ENCODE measurements at regions not wholly inside any gene's neighbourhood (a gene's known extent, or its start where the extent isn't known, plus 50 kb on each side); places are given as distances from the start of the nearest gene placed in this dataset.
"Not testable (repeated sequence)": the region's sequence is repeated elsewhere in the genome, so short reads cannot be mapped to it uniquely, and the experiment has no call there.

DNA sequence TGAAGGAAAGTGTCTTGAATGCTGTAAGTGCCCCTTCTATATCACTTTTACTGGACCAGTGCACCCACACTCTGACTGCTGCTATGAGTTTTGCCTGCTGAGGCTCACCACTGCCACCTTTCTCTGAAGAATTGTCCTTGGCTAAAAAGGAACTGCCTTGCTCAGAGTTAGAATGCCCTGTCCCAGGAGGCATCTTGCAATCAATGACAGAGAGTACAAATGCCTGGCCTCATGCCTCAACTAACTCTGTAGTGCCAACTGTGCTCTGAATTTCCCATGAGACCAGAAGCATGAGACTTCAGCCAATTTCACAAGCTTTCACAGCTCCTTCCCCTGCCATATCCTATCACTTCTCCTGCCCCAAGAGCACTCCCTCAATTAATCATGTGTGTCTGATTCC, 569.7 kb downstream of the ZNF608 start:
- DNase-seq (ENCODE audit: low spot score) = no peak
- TF ChIP-seq, protein P1, sequence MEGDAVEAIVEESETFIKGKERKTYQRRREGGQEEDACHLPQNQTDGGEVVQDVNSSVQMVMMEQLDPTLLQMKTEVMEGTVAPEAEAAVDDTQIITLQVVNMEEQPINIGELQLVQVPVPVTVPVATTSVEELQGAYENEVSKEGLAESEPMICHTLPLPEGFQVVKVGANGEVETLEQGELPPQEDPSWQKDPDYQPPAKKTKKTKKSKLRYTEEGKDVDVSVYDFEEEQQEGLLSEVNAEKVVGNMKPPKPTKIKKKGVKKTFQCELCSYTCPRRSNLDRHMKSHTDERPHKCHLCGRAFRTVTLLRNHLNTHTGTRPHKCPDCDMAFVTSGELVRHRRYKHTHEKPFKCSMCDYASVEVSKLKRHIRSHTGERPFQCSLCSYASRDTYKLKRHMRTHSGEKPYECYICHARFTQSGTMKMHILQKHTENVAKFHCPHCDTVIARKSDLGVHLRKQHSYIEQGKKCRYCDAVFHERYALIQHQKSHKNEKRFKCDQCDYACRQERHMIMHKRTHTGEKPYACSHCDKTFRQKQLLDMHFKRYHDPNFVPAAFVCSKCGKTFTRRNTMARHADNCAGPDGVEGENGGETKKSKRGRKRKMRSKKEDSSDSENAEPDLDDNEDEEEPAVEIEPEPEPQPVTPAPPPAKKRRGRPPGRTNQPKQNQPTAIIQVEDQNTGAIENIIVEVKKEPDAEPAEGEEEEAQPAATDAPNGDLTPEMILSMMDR (IDR thresholded peaks at IDR 0.05) = no peak
- ATAC-seq (ENCODE audit: low FRiP score) = no peak

DNA sequence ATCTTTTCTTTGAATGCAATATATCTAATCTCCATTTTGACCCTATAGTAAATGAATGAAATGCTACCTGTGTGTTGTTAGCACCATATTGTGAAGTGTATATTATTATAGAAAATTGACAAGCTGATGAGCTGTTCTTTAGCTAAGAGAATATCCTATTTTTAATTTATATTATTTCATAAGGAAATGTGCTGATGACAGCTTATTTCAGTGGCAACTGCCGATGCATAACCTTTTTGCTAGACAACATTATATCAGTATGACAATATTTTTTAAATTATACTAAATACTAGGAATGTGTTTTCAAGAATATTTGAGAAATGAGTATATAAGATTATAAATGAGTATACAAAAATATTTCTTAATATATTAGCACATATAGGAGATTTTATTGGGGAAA, 573.1 kb downstream of the ZNF608 start:
- TF ChIP-seq, protein P1 (IDR thresholded peaks at IDR 0.05) = no peak
- ATAC-seq (ENCODE audit: low FRiP score) (no peak), DNase-seq (ENCODE audit: low spot score) (no peak)

GRCh38 chr5:124172389-124173003, 573.9 kb downstream of the ZNF608 start:
- no peak for DNase-seq (ENCODE audit: low spot score)
- no peak for ATAC-seq (ENCODE audit: low FRiP score)
- TF ChIP-seq, protein P1 (IDR thresholded peaks at IDR 0.05) = no peak

- not testable (repeated sequence) for DNase-seq (ENCODE audit: low spot score); ATAC-seq (ENCODE audit: low FRiP score)
Measured at GRCh38 chr5:124168093-124168492, 578.3 kb downstream of the ZNF608 start.

GRCh38 chr5:124162767-124163532, 583.5 kb downstream of the ZNF608 start:
- TF ChIP-seq, protein P1 (IDR thresholded peaks at IDR 0.05) = no peak
- no peak for DNase-seq (ENCODE audit: low spot score)
- no peak for ATAC-seq (ENCODE audit: low FRiP score)

GRCh38 chr5:124161266-124161665, 585.2 kb downstream of the ZNF608 start:
- ATAC-seq (ENCODE audit: low FRiP score) (no peak), DNase-seq (ENCODE audit: low spot score) (no peak)
- TF ChIP-seq, protein P1 (IDR thresholded peaks at IDR 0.05) = no peak

DNA sequence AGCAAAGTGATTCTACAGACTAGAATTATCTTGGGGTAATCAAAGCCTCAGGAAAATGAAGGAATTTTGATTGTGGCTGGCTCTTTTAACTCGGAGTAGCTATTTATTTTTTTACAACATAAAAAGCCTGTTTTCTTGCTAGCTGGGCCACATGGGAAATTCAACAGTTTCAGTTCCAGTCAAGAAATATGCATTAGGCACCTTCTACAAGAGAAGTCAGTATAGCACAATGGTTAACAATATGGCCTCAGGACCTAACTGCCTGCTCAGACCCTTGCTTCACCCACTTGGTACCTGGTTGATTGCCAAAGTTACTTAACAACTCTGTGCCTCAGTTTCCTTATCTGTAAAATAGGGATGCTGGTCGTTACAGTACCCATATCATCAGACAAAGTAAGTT, 586.2 kb downstream of the ZNF608 start:
- ATAC-seq (ENCODE audit: low FRiP score) = no peak

More for the DNA sequence above, 586.2 kb downstream of the ZNF608 start:
- TF ChIP-seq, protein P1 (IDR thresholded peaks at IDR 0.05) = no peak
- DNase-seq (ENCODE audit: low spot score) = no peak

Data from omental fat pad (tissue), 3 donors.